H9 (cell line): ENCODE measurements at regions not wholly inside any gene's neighbourhood (a gene's known extent, or its start where the extent isn't known, plus 50 kb on each side); places are given as distances from the start of the nearest gene placed in this dataset.

Experiments used
- DNase-seq: peaks from one replicate; pipeline ENCODE4 v3.0.0-alpha.2; 2017
- H2AFZ ChIP-seq: one replicate; pipeline ENCODE4 v1.6.1; 2013; ENCODE audit warnings: mild to moderate bottlenecking, low read length, control low read depth, moderate library complexity
- H2AK5ac ChIP-seq: 2 replicates; pipeline ENCODE4 v1.6.1; 2013; ENCODE audit warnings: low read length, control low read depth, mixed read lengths; ENCODE audit not compliant: insufficient read length
- H2BK120ac ChIP-seq: one replicate; pipeline ENCODE4 v1.6.1; 2013; ENCODE audit warnings: low read depth, mild to moderate bottlenecking, low read length, control low read depth, inconsistent platforms; ENCODE audit not compliant: poor library complexity, severe bottlenecking
- H2BK12ac ChIP-seq: 2 replicates; pipeline ENCODE4 v1.6.1; 2013; ENCODE audit warnings: low read length, control low read depth, mixed read lengths, low read depth; ENCODE audit not compliant: insufficient read length
- H2BK15ac ChIP-seq: 2 replicates; pipeline ENCODE4 v1.6.1; 2013; ENCODE audit warnings: low read depth, low read length, control low read depth
- H2BK20ac ChIP-seq: one replicate; pipeline ENCODE4 v1.6.1; 2013; ENCODE audit warnings: low read depth, mild to moderate bottlenecking, low read length, control low read depth, inconsistent platforms; ENCODE audit not compliant: poor library complexity, severe bottlenecking
- H2BK5ac ChIP-seq: 2 replicates; pipeline ENCODE4 v1.6.1; 2013; ENCODE audit warnings: low read length, control low read depth, mixed read lengths; ENCODE audit not compliant: insufficient read length
- H3K14ac ChIP-seq: 2 replicates; pipeline ENCODE4 v1.6.1; 2013; ENCODE audit warnings: low read length, control low read depth; ENCODE audit not compliant: insufficient read depth
- H3K18ac ChIP-seq: 2 replicates; pipeline ENCODE4 v1.6.1; 2013; ENCODE audit warnings: low read depth, mild to moderate bottlenecking, mixed read lengths, low read length, control low read depth; ENCODE audit not compliant: insufficient read length
- H3K23ac ChIP-seq: 2 replicates; pipeline ENCODE4 v1.6.1; 2013; ENCODE audit warnings: low read length, control low read depth, mixed read lengths, low read depth; ENCODE audit not compliant: insufficient read length
- H3K23me2 ChIP-seq: 2 replicates; pipeline ENCODE4 v1.6.1; 2013; ENCODE audit warnings: low read depth, mild to moderate bottlenecking, mixed read lengths, low read length, control low read depth; ENCODE audit not compliant: insufficient read length, poor library complexity, severe bottlenecking
- H3K27ac ChIP-seq: 2 replicates; pipeline ENCODE4 v1.5.1; 2013; ENCODE audit warnings: low read length, control low read depth, mixed read lengths, low read depth; ENCODE audit not compliant: insufficient read length
- H3K27me3 ChIP-seq: 2 replicates; pipeline ENCODE4 v1.6.1; 2013; ENCODE audit warnings: low read length, control low read depth, inconsistent platforms; ENCODE audit not compliant: insufficient read depth
- H3K4ac ChIP-seq: 2 replicates; pipeline ENCODE4 v1.6.1; 2013; ENCODE audit warnings: low read depth, mild to moderate bottlenecking, control low read depth, inconsistent platforms, low read length, moderate library complexity
- H3K4me1 ChIP-seq: 2 replicates; pipeline ENCODE4 v1.6.1; 2013; ENCODE audit warnings: low read length, control low read depth, inconsistent platforms; ENCODE audit not compliant: insufficient read depth
- H3K4me2 ChIP-seq: 2 replicates; pipeline ENCODE4 v1.6.1; 2013; ENCODE audit warnings: low read length, control low read depth, mixed read lengths; ENCODE audit not compliant: insufficient read length, insufficient read depth
- H3K56ac ChIP-seq: 2 replicates; pipeline ENCODE4 v1.6.1; 2013; ENCODE audit warnings: low read depth, mild to moderate bottlenecking, mixed read lengths, low read length, control low read depth; ENCODE audit not compliant: insufficient read length
- H3K79me1 ChIP-seq: 2 replicates; pipeline ENCODE4 v1.6.1; 2013; ENCODE audit warnings: low read depth, mild to moderate bottlenecking, moderate library complexity, low read length, control low read depth, inconsistent platforms; ENCODE audit not compliant: insufficient read depth, poor library complexity, severe bottlenecking
- H3K79me2 ChIP-seq: 2 replicates; pipeline ENCODE4 v1.6.1; 2013; ENCODE audit warnings: low read length, control low read depth, inconsistent platforms; ENCODE audit not compliant: insufficient read depth
- H3K9ac ChIP-seq: 2 replicates; pipeline ENCODE4 v1.6.1; 2013; ENCODE audit warnings: low read length, control low read depth, mixed read lengths; ENCODE audit not compliant: insufficient read length; ENCODE audit errors: extremely low read depth
- H3K9me3 ChIP-seq: one replicate; pipeline ENCODE4 v1.6.1; 2013; ENCODE audit warnings: low read depth, low read length, inconsistent platforms; ENCODE audit not compliant: control insufficient read depth
- H3T11ph ChIP-seq: one replicate; pipeline ENCODE4 v1.6.1; 2013; ENCODE audit warnings: mild to moderate bottlenecking, low read length, control low read depth, inconsistent platforms
- H4K20me1 ChIP-seq: one replicate; pipeline ENCODE4 v1.6.1; 2013; ENCODE audit not compliant: control insufficient read depth, insufficient read length, insufficient read depth
- H4K5ac ChIP-seq: 2 replicates; pipeline ENCODE4 v1.6.1; 2013; ENCODE audit warnings: low read depth, mild to moderate bottlenecking, mixed read lengths, low read length, control low read depth; ENCODE audit not compliant: insufficient read length
- H4K8ac ChIP-seq: replicated peaks from 2 replicates; pipeline ENCODE4 v1.6.1; 2013; ENCODE audit warnings: low read length, control low read depth, mixed read lengths, low read depth; ENCODE audit not compliant: insufficient read length
- H4K91ac ChIP-seq: 2 replicates; pipeline ENCODE4 v1.6.1; 2013; ENCODE audit warnings: low read depth, mild to moderate bottlenecking, moderate library complexity, mixed read lengths, low read length, control low read depth; ENCODE audit not compliant: insufficient read length
- H3K27ac Mint-ChIP-seq, 3 experiments: 2 replicates in 2 of 3; 3 replicates in 1 of 3; pipeline ENCODE4 v1.8.0; 2020 to 2021; ENCODE audit warnings: mixed read lengths in 3 of 3, mild to moderate bottlenecking in 1 of 3, moderate library complexity in 1 of 3
- H3K27me3 Mint-ChIP-seq: 2 replicates; pipeline ENCODE4 v1.8.0; 2021; ENCODE audit warnings: low read depth, mild to moderate bottlenecking, moderate library complexity, mixed read lengths
- H3K36me3 Mint-ChIP-seq, 3 experiments: 2 replicates in 2 of 3; 3 replicates in 1 of 3; pipeline ENCODE4 v1.8.0; 2020 to 2021; ENCODE audit warnings: low read depth in 3 of 3, mixed read lengths in 3 of 3; ENCODE audit not compliant: insufficient read depth in 1 of 3
- H3K4me1 Mint-ChIP-seq, 2 experiments: 2 replicates each; pipeline ENCODE4 v1.8.0; 2020; ENCODE audit warnings: mixed read lengths in 2 of 2
- H3K4me3 Mint-ChIP-seq, 2 experiments: 2 replicates in 1 of 2; 3 replicates in 1 of 2; pipeline ENCODE4 v1.8.0; 2020 to 2021; ENCODE audit warnings: mild to moderate bottlenecking in 2 of 2, mixed read lengths in 2 of 2, moderate library complexity in 1 of 2
- H3K9me3 Mint-ChIP-seq, 2 experiments: 2 replicates in 1 of 2; 3 replicates in 1 of 2; pipeline ENCODE4 v1.8.0; 2020; ENCODE audit warnings: mild to moderate bottlenecking in 2 of 2, mixed read lengths in 2 of 2, moderate library complexity in 1 of 2
- WGBS: extraction: QIAGEN DNeasy Blood & Tissue Kit; methylation state at CpG from one replicate; pipeline ENCODE4 v1.1.7; 2013; ENCODE audit warnings: missing lambda C conversion rate, low lambda C conversion rate, mixed read lengths; ENCODE audit not compliant: insufficient read length; ENCODE audit errors: extremely low coverage; 5-methylcytosine and 5-hydroxymethylcytosine counted together
- TF ChIP-seq, protein P1 (sequence below): fragments of 200-600 bp; sonication (generic); conservative IDR thresholded peaks from 3 replicates; pipeline ENCODE4 v1.8.0; 2021; ENCODE audit warnings: antibody characterized with exemption, mild to moderate bottlenecking

DNA sequence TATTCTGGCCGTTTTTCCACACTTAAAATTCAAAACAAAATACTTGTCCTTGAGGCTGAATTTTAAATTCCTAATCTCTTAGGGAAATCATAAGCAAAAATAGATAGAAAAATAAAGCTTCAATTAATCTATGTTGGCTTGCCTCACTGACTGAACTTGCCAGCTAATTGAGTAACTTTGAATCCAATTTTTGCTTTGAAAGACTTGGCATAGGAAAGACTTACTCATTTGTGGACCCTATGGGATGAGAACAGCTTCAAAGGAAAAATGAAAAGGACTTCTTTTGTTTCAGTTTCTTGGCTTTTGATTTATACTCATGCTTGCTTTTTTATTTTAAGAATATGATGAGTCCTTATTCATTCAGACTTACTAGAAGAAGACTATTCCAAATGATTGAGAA lies 370.7 kb upstream of the RARB start:
- Histone ChIP-seq H3K14ac (no peak overlapping the region), H3K9ac (no peak overlapping the region), H2BK20ac (no peak overlapping the region), H4K20me1 (no peaks in the 10 kb centered on the region), H4K5ac (no peak overlapping the region), H3K56ac (no peak overlapping the region), H4K91ac (no peak overlapping the region), H3K23ac (no peak overlapping the region), H3K27me3 (no peaks in the 10 kb centered on the region), H3K79me2 (no peaks in the 10 kb centered on the region), H3K4me2 (no peak overlapping the region), H4K8ac (no peak overlapping the region), H3K23me2 (no peaks in the 10 kb centered on the region), H2BK15ac (no peak overlapping the region), H2BK120ac (no peak overlapping the region), H3T11ph (no peak overlapping the region), H3K79me1 (no peaks in the 10 kb centered on the region), H3K27ac (no peak overlapping the region), H2BK5ac (no peak overlapping the region), H3K4ac (no peak overlapping the region), H3K4me1 (no peaks in the 10 kb centered on the region), H2AFZ (no peak overlapping the region), H3K9me3 (no peaks in the 10 kb centered on the region), H2AK5ac (no peak overlapping the region), H2BK12ac (no peak overlapping the region), H3K18ac (no peak overlapping the region)
- no peaks in the 10 kb centered on the region for H3K36me3 Mint-ChIP-seq
- peaks cover 8 to 13% of the 10 kb centered on the region in 2 experiments for H3K4me1 Mint-ChIP-seq
- no peak overlapping the region for H3K27ac Mint-ChIP-seq
- DNase-seq: no peak
- H3K27me3 Mint-ChIP-seq: no peaks in the 10 kb centered on the region
- no CpG with 5 or more reads among the region's 1 CpG for WGBS
- H3K4me3 Mint-ChIP-seq: no peak overlapping the region
- TF ChIP-seq, protein P1, sequence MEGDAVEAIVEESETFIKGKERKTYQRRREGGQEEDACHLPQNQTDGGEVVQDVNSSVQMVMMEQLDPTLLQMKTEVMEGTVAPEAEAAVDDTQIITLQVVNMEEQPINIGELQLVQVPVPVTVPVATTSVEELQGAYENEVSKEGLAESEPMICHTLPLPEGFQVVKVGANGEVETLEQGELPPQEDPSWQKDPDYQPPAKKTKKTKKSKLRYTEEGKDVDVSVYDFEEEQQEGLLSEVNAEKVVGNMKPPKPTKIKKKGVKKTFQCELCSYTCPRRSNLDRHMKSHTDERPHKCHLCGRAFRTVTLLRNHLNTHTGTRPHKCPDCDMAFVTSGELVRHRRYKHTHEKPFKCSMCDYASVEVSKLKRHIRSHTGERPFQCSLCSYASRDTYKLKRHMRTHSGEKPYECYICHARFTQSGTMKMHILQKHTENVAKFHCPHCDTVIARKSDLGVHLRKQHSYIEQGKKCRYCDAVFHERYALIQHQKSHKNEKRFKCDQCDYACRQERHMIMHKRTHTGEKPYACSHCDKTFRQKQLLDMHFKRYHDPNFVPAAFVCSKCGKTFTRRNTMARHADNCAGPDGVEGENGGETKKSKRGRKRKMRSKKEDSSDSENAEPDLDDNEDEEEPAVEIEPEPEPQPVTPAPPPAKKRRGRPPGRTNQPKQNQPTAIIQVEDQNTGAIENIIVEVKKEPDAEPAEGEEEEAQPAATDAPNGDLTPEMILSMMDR: no peak
- no peaks in the 10 kb centered on the region; a peak in 1 of 5 replicates for H3K9me3 Mint-ChIP-seq
